Tibial nerve (tissue), 4 donors: ENCODE measurements at regions not wholly inside any gene's neighbourhood (a gene's known extent, or its start where the extent isn't known, plus 50 kb on each side); places are given as distances from the start of the nearest gene placed in this dataset.

Experiments
- CTCF ChIP-seq, 5 experiments: fragments of 200-600 bp in 3 of 5; fragments of 450-650 bp in 2 of 5; sonication (generic) in 3 of 5; IDR thresholded peaks; one replicate each; pipeline ENCODE4 v1.5.1; 2016 to 2019; ENCODE audit warnings: antibody characterized with exemption in 5 of 5, mild to moderate bottlenecking in 3 of 5, moderate library complexity in 2 of 5
- EP300 ChIP-seq, 2 donors: sonication (generic); formaldehyde crosslinking; IDR thresholded peaks; one replicate each; pipeline ENCODE4 v1.6.1; 2017; ENCODE audit warnings: antibody characterized with exemption in 2 of 2, mild to moderate bottlenecking in 1 of 2
- POLR2A ChIP-seq, 2 donors: fragments of 450-650 bp; IDR thresholded peaks; one replicate each; pipeline ENCODE4 v1.6.1; 2017; ENCODE audit warnings: antibody characterized with exemption in 2 of 2, mild to moderate bottlenecking in 2 of 2, moderate library complexity in 2 of 2

DNA sequence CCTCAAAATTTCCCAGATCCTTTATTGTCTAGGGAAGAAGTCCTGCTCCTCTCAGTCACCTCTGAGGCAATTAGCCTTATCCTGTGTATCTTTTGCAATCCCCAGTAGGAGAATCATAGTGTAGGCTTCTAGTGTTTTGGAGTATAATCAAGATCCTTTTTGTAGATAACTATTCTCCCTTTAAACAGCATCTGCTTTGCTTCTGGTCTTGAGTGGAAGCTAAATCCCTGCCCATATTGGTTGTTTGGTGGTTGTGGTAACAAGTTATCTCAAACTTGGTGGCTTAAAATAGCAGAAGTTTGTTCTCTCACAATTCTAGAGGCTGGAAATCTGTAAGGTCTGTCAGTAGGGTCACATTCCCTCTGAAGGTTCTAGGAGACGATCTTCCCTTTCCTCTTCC lies 217.5 kb upstream of the RASGRP1 start:
- TF ChIP-seq CTCF (IDR thresholded peaks at IDR 0.05) = no peak
- TF ChIP-seq EP300 (IDR thresholded peaks at IDR 0.05) = no peak
- TF ChIP-seq POLR2A (IDR thresholded peaks at IDR 0.05) = no peak
